Motor neuron (in vitro differentiated cells): ENCODE measurements at regions not wholly inside any gene's neighbourhood (a gene's known extent, or its start where the extent isn't known, plus 50 kb on each side); places are given as distances from the start of the nearest gene placed in this dataset.

Experiments used
- ATAC-seq, 8 experiments: fragments of 200-7000 bp; cut with Tn5 transposase; replicated peaks in 6 of 8; 2 replicates each; pipeline ENCODE4 v1.8.0; 2021; ENCODE audit warnings: mild to moderate bottlenecking in 8 of 8, moderate library complexity in 8 of 8
- H3K27ac ChIP-seq, 2 donors: fragments of 250-450 bp; sonication (Bioruptor Pico); 2 replicates each; pipeline ENCODE4 v1.9.0; 2021; ENCODE audit warnings: antibody characterized with exemption in 2 of 2, mild to moderate bottlenecking in 2 of 2, moderate library complexity in 1 of 2
- H3K4me1 ChIP-seq, 2 donors: fragments of 250-450 bp; sonication (Bioruptor Pico); replicated peaks in 1 of 2; 2 replicates each; pipeline ENCODE4 v1.6.1; 2021; ENCODE audit warnings: antibody characterized with exemption in 2 of 2, mild to moderate bottlenecking in 2 of 2, moderate library complexity in 1 of 2
- H3K4me3 ChIP-seq, 5 donors: fragments of 250-450 bp; sonication (Bioruptor Pico); 2 replicates each; pipeline ENCODE4 v1.9.0; 2021; ENCODE audit warnings: antibody characterized with exemption in 5 of 5, mild to moderate bottlenecking in 5 of 5, moderate library complexity in 4 of 5
- WGBS, 10 experiments: fragments of 450-650 bp; shearing (Covaris generic); methylation state at CpG; one replicate each; pipeline ENCODE4 v1.0.0; 2022; 5-methylcytosine and 5-hydroxymethylcytosine counted together
- in situ Hi-C, 9 experiments: fragments of 400-800 bp; cut with MboI; loops; one replicate each; pipeline ENCODE4 v1.15.0; 2021; ENCODE audit warnings: low sequenced_read_pairs in 9 of 9, low pct_unique_long_range_greater_than_20kb in 2 of 9; ENCODE audit not compliant: unreplicated experiment in 9 of 9

GRCh38 chr2:7896940-7897487 is 784.8 kb upstream of the ID2 start:
- in situ Hi-C loops = no loop called here
- H3K4me1 ChIP-seq = peaks cover 0 to 5% of the 10 kb centered on the region in 2 donors
- ATAC-seq = no peak
- no peak overlapping the region for H3K27ac ChIP-seq
- WGBS, 10 experiments = 20 to 100% (median 45%) methylated on average over 1 to 5 of the region's 5 CpGs; no CpG with 5 or more reads in 2 of the 10 experiments
- H3K4me3 ChIP-seq = no peak overlapping the region

- in situ Hi-C loops = no loop called here
- H3K4me1 ChIP-seq = peaks cover 0 to 5% of the 10 kb centered on the region in 2 donors
- no peak overlapping the region for H3K27ac ChIP-seq
- H3K4me3 ChIP-seq = no peak overlapping the region
- ATAC-seq = no peak
- 20 to 82% (median 36%) methylated on average over 2 to 5 of the region's 5 CpGs; no CpG with 5 or more reads in 1 of the 10 experiments for WGBS, 10 experiments
These were observed 782.6 kb upstream of the ID2 start for GRCh38 chr2:7899241-7899640.

GRCh38 chr2:7899923-7900322 is 781.9 kb upstream of the ID2 start:
- no peak for ATAC-seq
- H3K27ac ChIP-seq = no peak overlapping the region

GRCh38 chr2:7900593-7900992 is 781.3 kb upstream of the ID2 start:
- no peak overlapping the region for H3K4me3 ChIP-seq
- WGBS, 10 experiments = 60 to 100% (median 90%) methylated on average over 1 to 4 of the region's 5 CpGs; no CpG with 5 or more reads in 2 of the 10 experiments
- ATAC-seq = no peak
- no peak overlapping the region for H3K27ac ChIP-seq
- peaks cover 0 to 5% of the 10 kb centered on the region in 2 donors for H3K4me1 ChIP-seq
- in situ Hi-C loops = no loop called here

More at GRCh38 chr2:7899923-7900322, 781.9 kb upstream of the ID2 start:
- WGBS, 10 experiments = 14 to 86% (median 60%) methylated on average over 1 of the region's 1 CpG; no CpG with 5 or more reads in 3 of the 10 experiments
- in situ Hi-C loops = no loop called here
- peaks cover 0 to 5% of the 10 kb centered on the region in 2 donors for H3K4me1 ChIP-seq
- no peak overlapping the region for H3K4me3 ChIP-seq

GRCh38 chr2:7902251-7902765 is 779.5 kb upstream of the ID2 start:
- peaks cover 0 to 5% of the 10 kb centered on the region in 2 donors for H3K4me1 ChIP-seq
- ATAC-seq = no peak
- no peak overlapping the region for H3K4me3 ChIP-seq
- no peak overlapping the region for H3K27ac ChIP-seq
- in situ Hi-C loops = no loop called here
- 25 to 88% (median 77%) methylated on average over 1 to 5 of the region's 5 CpGs; no CpG with 5 or more reads in 1 of the 10 experiments for WGBS, 10 experiments

- WGBS, 10 experiments = 14 to 100% (median 88%) methylated on average over 1 to 3 of the region's 3 CpGs; no CpG with 5 or more reads in 3 of the 10 experiments
- Histone ChIP-seq H3K4me3 (no peak overlapping the region), H3K27ac (no peak overlapping the region), H3K4me1 (peaks cover 0 to under 1% of the 10 kb centered on the region in 2 donors)
- in situ Hi-C loops = no loop called here
- no peak for ATAC-seq
These were observed 777.5 kb upstream of the ID2 start for GRCh38 chr2:7904319-7904718.

GRCh38 chr2:7905756-7906155 is 776.1 kb upstream of the ID2 start:
- Histone ChIP-seq H3K4me3 (no peak overlapping the region), H3K27ac (no peak overlapping the region), H3K4me1 (no peaks in the 10 kb centered on the region)
- no peak for ATAC-seq
- WGBS, 10 experiments = 33 to 98% (median 85%) methylated on average over 2 to 11 of the region's 12 CpGs
- in situ Hi-C loops = no loop called here

GRCh38 chr2:7906431-7906830 is 775.4 kb upstream of the ID2 start:
- in situ Hi-C loops = no loop called here
- no peak overlapping the region for H3K27ac ChIP-seq
- no peak overlapping the region for H3K4me3 ChIP-seq
- ATAC-seq = no peak
- H3K4me1 ChIP-seq = no peaks in the 10 kb centered on the region
- WGBS, 10 experiments = 23 to 80% (median 60%) methylated on average over 2 to 6 of the region's 6 CpGs; no CpG with 5 or more reads in 1 of the 10 experiments

GRCh38 chr2:7907041-7907440 is 774.8 kb upstream of the ID2 start:
- 80 to 100% (median 96%) methylated on average over 1 to 4 of the region's 11 CpGs; no CpG with 5 or more reads in 5 of the 10 experiments for WGBS, 10 experiments

GRCh38 chr2:7910752-7911151 is 771.1 kb upstream of the ID2 start:
- Histone ChIP-seq H3K4me1 (peaks cover 0 to 5% of the 10 kb centered on the region in 2 donors), H3K27ac (no peak overlapping the region), H3K4me3 (no peak overlapping the region)
- ATAC-seq = no peak
- in situ Hi-C loops = no loop called here
- 67 to 100% (median 82%) methylated on average over 1 to 3 of the region's 3 CpGs; no CpG with 5 or more reads in 2 of the 10 experiments for WGBS, 10 experiments

More at GRCh38 chr2:7907041-7907440, 774.8 kb upstream of the ID2 start:
- H3K4me3 ChIP-seq = no peak overlapping the region
- no peak for ATAC-seq
- no peak overlapping the region for H3K27ac ChIP-seq
- no peaks in the 10 kb centered on the region for H3K4me1 ChIP-seq
- in situ Hi-C loops = no loop called here

GRCh38 chr2:7911196-7911595 is 770.7 kb upstream of the ID2 start:
- Histone ChIP-seq H3K4me3 (no peak overlapping the region), H3K27ac (no peak overlapping the region), H3K4me1 (peaks cover 0 to 5% of the 10 kb centered on the region in 2 donors)
- in situ Hi-C loops = no loop called here
- ATAC-seq = no peak
- 89 to 100% (median 92%) methylated on average over 1 to 2 of the region's 2 CpGs; no CpG with 5 or more reads in 1 of the 10 experiments for WGBS, 10 experiments

- no peak overlapping the region for H3K4me3 ChIP-seq
- peaks cover 0 to 5% of the 10 kb centered on the region in 2 donors for H3K4me1 ChIP-seq
- in situ Hi-C loops = no loop called here
- WGBS, 10 experiments = 59 to 88% (median 67%) methylated on average over 2 to 10 of the region's 10 CpGs
- ATAC-seq = peak in 5 of 8 experiments; percentile 49 to 89 (median 84)
- no peak overlapping the region for H3K27ac ChIP-seq
These were observed 767.9 kb upstream of the ID2 start for GRCh38 chr2:7913974-7914373.

- ATAC-seq = peak in 3 of 8 experiments; percentile 41 to 83 (median 55)
- in situ Hi-C loops = no loop called here
- H3K4me3 ChIP-seq = no peak overlapping the region
- H3K27ac ChIP-seq = no peak overlapping the region
- peaks cover 0 to 5% of the 10 kb centered on the region in 2 donors for H3K4me1 ChIP-seq
- WGBS, 10 experiments = 12 to 98% (median 70%) methylated on average over 2 to 13 of the region's 14 CpGs
These were observed 766.4 kb upstream of the ID2 start for GRCh38 chr2:7915302-7916091.
